ENCODE measurements at regions not wholly inside any gene's neighbourhood (a gene's known extent, or its start where the extent isn't known, plus 50 kb on each side); places are given as distances from the start of the nearest gene placed in this dataset.
"Not testable (repeated sequence)": the region's sequence is repeated elsewhere in the genome, so short reads cannot be mapped to it uniquely, and the experiment has no call there.

DNA sequence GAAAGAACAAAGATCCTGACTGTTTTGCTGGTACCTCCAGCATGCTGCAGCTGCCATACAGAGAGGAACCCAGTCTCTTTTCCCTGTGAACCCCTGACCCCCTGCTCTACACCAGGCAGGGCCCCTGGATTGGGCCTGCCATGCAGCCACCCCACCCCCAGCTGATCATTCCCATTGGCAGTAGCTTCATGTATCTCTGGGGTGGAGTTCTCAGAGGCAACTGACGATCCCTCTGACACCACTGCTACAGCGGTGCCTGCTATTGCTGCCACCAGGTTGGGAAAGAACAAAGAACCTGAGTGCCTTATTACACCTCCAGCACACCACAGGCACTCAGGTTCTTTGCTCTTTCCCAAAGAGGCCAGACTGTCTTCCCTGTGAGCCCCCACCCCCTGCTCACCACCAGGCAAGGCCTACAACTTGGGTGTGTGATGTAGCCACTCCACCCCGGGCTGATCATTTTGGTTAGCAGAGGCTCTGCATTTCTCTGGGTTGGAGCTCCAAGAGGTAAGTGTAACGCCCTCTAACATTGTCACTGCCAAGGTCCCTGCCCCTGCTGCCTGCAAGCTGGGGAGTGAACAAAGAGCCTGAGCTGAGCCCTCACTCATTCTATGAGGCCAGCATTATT lies 252.4 kb downstream of the SPATA31A6 start:
- not testable (repeated sequence) for H3K4me3 ChIP-seq (ENCODE audit: low read length); DNase-seq (ENCODE audit: low read depth)

DNA sequence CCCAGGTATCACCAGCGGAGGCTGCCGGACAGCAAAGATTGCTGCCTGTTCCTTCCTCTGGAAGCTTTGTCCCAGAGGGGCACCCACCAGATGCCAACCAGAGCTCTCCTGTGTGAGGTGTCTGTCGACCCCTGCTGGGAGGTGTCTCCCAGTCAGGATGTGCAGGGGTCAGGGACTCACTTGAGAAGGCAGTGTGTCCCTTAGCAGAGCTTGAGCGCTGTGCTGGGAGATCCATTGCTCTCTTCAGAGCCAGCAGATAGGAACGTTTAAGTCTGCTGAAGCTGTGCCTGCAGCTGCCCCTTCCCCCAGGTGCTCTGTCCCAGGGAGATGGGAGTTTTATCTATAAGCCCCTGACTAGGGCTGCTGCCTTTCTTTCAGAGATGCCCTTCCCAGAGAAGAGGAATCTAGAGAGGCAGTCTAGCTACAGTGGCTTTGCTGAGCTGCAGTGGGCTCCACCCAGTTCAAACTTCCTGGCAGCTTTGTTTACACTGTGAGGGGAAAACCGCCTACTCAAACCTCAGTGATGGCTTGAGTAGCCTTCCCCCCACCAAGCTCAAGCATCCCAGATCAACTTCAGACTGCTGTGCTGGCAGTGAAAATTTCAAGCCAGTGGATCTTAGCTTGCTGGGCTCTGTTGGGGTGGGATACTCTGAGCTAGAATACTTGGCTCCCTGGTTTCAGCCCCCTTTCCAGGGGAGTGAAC lies 253.7 kb downstream of the SPATA31A6 start:
- not testable (repeated sequence) for DNase-seq (ENCODE audit: low read depth); H3K4me3 ChIP-seq (ENCODE audit: low read length)

DNA sequence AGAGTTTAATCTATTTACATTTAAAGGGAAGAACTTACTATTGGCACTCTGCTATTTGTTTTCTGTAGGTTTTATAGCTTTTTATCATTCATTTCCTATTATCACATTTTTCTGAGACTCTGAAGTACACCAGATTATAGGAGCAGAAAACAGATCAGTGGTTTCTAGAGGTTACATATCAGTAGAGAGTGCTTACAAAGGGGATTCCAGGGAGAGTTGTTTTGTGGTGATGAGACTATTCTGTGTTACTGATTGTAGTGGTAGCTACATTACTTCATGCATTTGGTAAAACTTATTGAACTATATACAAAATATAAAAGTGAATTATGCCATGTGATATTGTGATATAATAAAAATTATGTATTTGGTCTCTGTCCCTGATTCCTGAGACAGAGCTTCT lies 259.2 kb downstream of the SPATA31A6 start:
- not testable (repeated sequence) for H3K4me3 ChIP-seq (ENCODE audit: low read length); DNase-seq (ENCODE audit: low read depth)

DNA sequence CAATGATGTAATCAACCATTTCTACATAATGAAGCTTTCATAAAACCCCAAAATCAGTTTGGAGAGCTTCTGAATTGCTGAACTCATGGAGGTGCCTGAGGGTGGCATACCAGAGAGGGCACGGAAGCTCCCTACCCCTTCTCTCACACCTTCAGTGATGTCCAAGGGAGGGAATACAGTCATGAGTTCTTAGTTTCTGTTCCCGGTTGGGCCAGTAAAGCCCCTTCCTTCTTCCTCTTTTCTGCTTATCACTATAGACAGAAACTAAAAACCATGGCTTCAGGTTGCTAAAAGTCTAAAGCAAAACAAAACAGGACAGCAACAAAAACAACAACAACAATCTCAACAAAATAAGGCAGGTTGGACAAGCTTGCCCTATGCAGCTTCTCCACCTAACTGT lies 260.0 kb downstream of the SPATA31A6 start:
- DNase-seq (ENCODE audit: low read depth); H3K4me3 ChIP-seq (ENCODE audit: low read length): not testable (repeated sequence)

DNA sequence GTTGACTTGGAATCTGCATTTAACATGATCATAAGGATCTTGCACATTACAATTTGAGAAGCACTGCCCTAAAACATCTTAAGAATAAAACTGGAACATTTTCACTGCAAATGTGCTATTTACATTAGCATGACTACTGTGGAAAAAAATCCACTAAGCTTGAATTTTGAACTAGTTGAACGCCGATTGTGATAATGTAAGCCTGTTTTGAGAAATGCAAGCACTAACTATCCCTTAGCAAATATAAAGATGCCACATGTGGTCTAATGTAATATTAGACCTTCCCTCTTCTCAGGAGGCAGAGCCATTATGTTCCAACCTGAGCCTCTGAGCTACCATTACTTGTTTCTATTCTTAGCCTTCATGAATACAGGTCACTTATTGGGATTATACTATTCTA lies 278.0 kb downstream of the SPATA31A6 start:
- H3K4me3 ChIP-seq (ENCODE audit: low read length); DNase-seq (ENCODE audit: low read depth): not testable (repeated sequence)

DNA sequence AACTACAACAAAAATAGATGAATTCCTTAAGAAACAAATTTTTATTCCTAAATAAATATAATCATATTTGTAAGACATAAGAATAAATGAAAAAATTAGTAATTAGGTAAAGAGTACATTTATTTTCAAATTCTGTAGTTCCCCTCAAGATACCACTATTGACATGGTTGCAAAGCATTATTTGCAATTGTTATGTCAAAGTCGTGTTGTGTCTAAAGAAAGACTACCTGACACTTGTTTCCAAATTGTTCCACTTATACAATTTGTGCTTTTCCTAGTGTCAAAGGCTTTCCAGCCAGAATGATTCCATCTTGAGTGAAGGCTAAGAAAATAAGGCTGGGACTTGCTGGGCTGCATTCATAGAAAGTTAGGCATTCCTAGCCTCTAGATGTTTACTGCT lies 278.4 kb downstream of the SPATA31A6 start:
- H3K4me3 ChIP-seq (ENCODE audit: low read length) = not testable (repeated sequence)

DNA sequence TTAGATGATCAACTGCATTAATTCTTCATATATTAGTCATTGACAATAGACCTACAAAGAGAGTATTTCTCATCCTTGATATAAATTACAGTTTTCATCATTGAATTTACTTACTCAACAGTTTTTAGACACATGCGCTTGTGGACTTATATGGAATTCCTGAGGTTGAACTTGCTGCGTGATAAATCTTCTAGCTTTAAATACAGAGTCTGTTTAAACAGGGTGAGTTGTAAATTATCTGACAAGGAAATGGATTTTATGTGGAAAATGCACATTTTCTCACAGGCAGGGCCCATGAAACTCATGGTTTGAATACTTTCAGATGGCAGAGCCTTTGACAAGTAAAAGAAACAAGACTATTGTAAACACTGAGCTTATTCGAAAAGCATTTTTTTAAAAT lies 280.5 kb downstream of the SPATA31A6 start:
- peak; percentile 23 for DNase-seq (ENCODE audit: low read depth)
- H3K4me3 ChIP-seq (ENCODE audit: low read length) = not testable (repeated sequence)

More for the DNA sequence above, 278.4 kb downstream of the SPATA31A6 start:
- not testable (repeated sequence) for DNase-seq (ENCODE audit: low read depth)

DNA sequence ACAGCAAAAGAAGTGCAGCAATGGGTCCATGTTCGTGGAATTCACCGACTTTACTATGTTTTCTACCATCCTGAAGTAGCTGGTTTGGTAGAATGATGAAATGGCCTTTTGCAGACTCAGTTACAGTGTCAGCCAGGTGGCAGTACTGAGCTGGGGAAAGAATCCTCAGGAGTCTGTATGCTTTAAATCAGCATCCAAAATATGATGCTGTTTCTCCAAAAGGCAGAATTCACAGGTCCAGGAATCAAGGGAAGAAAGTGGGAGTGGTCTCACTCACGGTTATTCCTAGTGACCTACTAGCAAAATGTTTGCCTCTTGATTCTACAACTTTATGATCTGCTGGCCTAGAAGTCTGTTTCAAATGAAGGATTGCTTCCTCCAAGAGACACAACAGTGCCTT lies 287.1 kb downstream of the SPATA31A6 start:
- H3K4me3 ChIP-seq (ENCODE audit: low read length) = not testable (repeated sequence)
- TF ChIP-seq, protein P1, sequence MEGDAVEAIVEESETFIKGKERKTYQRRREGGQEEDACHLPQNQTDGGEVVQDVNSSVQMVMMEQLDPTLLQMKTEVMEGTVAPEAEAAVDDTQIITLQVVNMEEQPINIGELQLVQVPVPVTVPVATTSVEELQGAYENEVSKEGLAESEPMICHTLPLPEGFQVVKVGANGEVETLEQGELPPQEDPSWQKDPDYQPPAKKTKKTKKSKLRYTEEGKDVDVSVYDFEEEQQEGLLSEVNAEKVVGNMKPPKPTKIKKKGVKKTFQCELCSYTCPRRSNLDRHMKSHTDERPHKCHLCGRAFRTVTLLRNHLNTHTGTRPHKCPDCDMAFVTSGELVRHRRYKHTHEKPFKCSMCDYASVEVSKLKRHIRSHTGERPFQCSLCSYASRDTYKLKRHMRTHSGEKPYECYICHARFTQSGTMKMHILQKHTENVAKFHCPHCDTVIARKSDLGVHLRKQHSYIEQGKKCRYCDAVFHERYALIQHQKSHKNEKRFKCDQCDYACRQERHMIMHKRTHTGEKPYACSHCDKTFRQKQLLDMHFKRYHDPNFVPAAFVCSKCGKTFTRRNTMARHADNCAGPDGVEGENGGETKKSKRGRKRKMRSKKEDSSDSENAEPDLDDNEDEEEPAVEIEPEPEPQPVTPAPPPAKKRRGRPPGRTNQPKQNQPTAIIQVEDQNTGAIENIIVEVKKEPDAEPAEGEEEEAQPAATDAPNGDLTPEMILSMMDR (conservative IDR thresholded peaks at IDR 0.05; ENCODE audit: low read length) = peak; percentile 61
- peak; percentile 5 for DNase-seq (ENCODE audit: low read depth)

DNA sequence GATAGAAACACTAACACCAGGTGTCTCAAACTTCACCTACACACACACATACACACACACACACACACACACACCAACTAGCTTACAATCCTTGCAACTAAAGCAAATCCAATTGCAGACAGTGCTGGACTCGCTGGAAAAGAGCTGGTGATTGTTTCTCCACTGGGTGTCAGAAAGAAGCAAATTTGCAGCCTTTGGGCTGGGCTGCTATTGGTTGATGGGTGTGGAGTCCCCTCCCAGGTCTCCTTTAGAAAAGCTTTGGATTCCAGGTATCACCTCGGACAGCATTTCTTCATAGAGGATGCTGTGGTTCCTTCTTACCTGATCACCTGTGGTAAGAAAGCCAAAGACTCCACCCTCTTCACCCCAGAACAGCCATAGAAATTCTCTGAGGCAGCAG lies 307.5 kb downstream of the SPATA31A6 start:
- H3K4me3 ChIP-seq (ENCODE audit: low read length); DNase-seq (ENCODE audit: low read depth): not testable (repeated sequence)

DNA sequence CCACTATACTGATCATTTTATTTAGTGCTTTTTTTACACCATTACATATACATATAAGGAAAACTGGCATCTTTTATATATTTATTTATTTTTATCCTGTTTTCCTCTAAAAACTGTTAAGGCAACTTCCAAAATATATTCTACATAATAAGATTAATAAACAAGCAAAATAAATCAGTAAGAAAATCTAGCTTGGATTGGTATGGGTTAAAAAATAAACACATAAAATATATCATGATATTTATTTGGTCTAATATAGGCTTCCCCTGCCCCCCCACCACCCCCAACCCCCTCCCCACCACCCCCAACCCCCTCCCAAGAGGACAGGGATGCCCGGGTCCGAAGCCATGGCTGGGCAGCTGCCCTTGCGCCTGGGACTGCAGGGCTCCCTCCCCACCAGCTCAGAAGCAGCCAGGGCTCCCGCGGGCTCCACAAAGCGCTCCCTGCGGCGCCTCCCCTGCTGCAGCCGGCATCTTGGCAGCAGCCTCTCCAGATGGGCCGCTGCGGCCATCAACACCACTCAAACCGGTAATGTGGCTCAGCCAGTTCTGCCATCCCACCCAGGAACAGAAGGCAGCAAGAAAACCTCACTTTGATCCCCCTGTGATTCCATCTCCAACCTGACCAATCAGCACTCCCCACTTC lies 319.3 kb downstream of the SPATA31A6 start:
- DNase-seq (ENCODE audit: low read depth); H3K4me3 ChIP-seq (ENCODE audit: low read length): not testable (repeated sequence)

DNA sequence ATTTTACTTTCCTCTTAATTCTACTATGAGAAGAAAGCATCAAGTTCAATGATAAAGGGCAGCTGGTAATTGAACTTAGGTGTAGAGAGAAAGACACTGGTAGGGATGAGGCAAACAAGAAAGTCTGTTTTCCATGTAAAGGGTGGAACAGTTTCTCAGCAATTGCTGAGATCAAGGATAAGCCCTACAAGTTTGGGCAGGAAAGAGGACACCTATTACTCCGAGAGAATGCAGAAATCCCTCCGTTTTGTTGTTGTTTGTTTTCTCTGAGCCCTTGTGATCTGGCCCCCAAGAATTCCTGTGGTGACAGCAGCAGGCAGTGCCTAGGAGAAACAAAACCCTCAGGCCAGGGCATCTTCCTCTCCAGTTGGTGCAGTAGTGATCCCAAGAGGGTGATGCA lies 324.7 kb downstream of the SPATA31A6 start:
- DNase-seq (ENCODE audit: low read depth); H3K4me3 ChIP-seq (ENCODE audit: low read length): not testable (repeated sequence)

DNA sequence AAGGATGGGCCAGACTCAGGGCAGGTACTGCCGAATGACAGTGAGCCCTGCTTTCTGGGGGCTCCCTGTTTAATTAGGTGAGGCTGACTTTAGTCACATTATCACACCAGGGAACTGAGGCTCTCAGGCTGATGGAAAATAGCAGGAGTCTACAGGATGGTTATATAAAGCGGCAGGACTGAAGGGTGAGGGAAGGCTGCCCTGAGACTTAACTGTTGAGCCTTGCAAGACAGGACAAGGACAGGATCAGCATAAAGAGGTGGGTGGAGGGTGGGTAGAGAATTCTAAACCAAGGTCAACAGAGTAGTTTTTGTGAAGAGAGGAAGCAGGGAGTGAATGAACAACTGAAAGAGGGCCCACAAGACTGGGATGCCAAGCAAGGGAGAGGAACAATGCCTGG lies 330.1 kb downstream of the SPATA31A6 start:
- H3K4me3 ChIP-seq (ENCODE audit: low read length); DNase-seq (ENCODE audit: low read depth): not testable (repeated sequence)

DNA sequence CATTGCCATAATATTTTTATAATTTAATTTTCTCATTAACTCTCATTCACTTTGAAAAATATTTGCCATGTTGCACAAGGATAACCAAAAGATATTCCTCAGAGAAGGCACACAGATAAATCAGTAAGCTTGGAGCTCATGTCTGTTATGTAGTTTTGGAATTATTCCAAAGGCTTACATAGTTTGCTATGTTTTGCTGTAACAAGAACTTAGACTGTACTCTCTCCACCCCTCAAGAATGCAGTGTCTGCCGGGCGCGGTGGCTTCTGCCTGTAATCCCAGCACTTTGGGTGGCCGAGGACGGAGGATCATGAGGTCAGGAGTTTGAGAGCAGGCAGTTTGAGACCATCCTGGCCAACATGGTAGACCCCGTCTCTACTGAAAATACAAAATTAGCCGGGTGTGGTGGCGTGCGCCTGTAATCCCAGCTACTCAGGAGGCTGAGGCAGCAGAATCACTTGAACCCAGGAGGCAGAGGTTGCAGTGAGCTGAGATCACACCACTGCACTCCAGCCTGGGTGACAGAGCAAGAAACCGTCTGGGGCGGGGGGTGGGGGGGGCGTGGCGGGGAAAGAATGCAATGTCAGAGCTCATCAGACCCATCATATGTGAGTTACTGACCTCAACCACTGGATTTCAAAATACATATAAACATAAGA lies 351.0 kb downstream of the SPATA31A6 start:
- DNase-seq (ENCODE audit: low read depth) = peak; percentile 3

DNA sequence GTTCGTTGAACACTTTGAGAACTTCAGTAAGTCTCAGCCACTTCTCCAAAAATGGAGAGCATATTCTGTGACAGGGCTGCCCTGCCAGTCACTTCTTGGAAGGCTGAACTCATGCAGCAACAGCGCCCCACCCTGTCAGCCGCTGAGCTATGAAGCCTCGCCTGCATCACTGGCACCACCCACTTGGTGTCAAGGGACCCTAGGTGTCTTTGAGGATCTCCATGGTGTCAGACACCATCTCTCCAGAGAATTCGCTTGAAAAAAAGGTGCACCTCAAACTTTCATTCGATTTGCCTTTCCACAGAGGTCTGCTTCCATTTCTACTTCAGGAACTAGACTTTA lies 351.5 kb downstream of the SPATA31A6 start:
- H3K4me3 ChIP-seq (ENCODE audit: low read length); DNase-seq (ENCODE audit: low read depth): not testable (repeated sequence)

More for the DNA sequence above, 351.0 kb downstream of the SPATA31A6 start:
- not testable (repeated sequence) for H3K4me3 ChIP-seq (ENCODE audit: low read length)

DNA sequence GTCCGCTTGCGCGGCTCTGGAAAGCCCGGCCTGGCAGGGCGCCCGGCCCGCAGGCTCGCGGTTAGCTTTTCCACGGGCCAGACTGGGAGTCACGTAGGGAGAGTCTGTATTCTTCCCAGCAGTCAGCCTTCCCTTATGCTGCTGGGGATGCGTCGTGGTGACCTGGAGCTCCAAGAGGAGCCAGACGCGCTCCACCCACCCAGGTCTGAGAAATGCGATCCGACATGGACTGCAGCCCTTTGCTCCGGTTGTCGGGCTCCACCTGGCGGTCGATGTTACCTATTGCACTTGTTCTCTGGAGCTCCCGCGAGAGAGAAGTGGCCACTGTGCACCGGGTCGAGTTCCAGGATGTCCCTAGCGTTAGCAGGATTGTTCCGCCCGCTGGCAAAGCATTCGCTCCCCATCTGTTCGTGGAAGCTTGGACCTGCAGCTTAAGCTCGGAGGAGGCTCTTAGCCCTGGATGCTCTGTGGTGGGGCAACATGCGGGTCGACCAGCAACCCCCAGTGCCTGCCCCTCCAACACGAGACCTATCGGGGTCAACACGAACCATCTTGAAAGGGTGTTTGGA lies 367.4 kb downstream of the SPATA31A6 start:
- not testable (repeated sequence) for DNase-seq (ENCODE audit: low read depth); H3K4me3 ChIP-seq (ENCODE audit: low read length)

DNA sequence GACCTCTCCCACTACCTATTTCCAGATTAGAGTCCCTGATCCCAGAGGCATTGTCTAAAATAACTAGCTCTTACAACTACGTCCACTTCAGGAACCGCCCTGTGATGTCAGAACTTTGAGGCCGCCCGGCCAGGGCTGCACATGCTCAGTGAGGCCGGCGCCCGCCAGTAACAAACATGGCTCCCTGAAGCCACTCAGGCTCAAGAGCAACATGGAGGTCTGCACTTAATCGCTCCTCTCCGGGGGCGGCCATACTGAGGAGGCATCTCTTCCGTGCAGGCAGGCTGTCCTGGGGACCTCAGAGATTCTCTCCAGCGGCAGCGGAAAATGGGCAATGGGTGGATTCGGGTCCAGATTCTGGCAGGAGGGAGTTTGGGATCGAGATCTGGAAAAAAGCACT lies 385.1 kb downstream of the SPATA31A6 start:
- DNase-seq (ENCODE audit: low read depth); H3K4me3 ChIP-seq (ENCODE audit: low read length): not testable (repeated sequence)

DNA sequence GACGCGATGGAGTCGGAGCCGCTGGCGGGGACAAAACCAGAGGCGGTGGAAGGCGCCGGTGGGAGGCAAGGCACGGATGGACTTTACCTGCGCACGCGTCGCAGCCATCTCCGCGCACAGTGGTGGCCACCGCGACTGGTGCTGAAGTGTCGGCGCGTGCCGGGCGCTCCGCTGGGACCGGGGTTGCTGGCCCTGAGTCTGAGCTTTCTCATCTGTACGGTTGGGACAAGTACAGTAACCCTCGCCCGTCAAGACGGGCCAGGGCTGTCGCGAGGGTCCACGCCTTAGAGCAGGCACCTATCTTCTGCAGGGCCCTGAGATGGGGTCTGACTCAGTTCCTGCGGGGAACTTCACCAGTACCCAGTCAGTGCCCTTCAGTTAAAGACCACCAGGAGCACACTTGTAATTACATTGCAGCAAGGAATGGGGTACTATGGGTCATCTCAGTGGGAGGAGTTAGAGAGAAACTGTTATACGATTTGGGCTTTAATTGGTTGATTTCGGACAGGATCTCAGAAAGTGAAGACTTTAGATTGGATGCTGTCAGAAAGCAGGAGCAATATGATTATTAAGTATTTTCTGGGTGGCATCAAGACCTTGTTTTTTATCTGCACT lies 385.6 kb downstream of the SPATA31A6 start:
- not testable (repeated sequence) for DNase-seq (ENCODE audit: low read depth); H3K4me3 ChIP-seq (ENCODE audit: low read length)

DNA sequence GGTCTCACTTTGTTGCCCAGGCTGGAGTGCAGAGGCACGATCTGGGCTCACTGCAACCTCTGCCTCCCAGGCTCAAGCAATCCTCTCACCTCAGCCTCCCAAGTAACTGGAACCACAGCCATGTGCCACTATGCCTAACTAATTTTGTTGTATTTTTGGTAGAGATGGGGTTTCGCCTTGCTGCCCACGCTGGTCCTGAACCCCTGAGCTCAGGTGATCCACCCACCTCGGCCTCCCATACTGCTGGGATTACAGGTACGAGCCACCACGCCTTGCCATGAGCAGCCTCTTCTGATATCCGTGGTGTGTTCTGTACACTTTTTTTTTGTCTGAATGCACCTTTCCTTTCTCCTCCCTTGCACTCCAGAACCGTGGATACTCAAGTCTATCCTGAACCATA lies 394.4 kb downstream of the SPATA31A6 start:
- not testable (repeated sequence) for H3K4me3 ChIP-seq (ENCODE audit: low read length); DNase-seq (ENCODE audit: low read depth)

All from AG10803 (cell line).